ENCODE measurements at regions not wholly inside any gene's neighbourhood (a gene's known extent, or its start where the extent isn't known, plus 50 kb on each side); places are given as distances from the start of the nearest gene placed in this dataset.

GRCh38 chr10:77717336-77717735 is 79.7 kb upstream of the KCNMA1 start:
- H3K4me3 ChIP-seq, result no peak overlapping the region
- in situ Hi-C loops (cut with MboI; ENCODE audit: low sequenced_read_pairs), result no loop called here

DNA sequence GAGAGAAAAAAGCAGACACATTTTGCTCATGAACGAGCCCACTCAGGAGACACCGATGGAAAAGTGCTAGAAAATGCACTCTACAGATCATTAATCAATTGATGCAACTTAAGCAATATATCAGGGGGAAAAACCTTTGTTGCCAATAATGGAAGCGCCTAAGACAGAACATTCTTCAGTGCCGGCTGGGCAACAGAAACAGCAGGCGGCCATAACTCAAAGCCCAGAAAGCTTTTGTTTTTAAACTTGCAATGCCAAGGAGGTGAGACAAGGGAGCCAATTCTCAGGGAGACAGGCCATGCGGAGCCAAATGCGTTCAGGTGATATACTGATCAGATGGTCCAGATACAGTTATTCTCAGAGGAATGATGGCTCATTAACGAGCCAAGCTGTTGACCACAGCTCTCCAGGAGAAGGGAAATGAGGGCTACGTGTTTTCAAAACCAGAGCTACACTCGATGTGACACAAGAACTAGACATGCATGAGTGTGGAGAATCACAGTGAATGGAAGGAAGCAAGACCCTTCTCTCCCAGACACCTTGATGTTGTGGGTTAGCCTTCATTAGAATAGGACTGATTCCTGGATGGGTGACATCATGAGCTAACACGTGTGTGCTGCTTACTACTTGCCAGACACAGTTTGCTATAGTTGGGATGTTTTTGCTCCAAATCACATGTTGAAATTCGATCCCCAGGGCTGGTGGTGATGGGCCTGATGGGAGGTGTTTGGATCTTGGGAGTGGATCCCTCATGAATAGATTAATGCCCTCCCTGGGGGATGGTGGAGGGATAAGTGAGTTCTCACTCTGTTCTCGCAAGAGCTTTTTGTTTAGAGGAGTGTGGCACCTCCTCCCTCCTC is 79.1 kb upstream of the KCNMA1 start:
- Histone ChIP-seq H3K4me3 (no peak overlapping the region), H3K27me3 (ENCODE audit: low read depth) (peaks cover 8% of the 10 kb centered on the region; the same call in 1 of the 2 replicates), H3K36me3 (replicated peaks) (no peaks in the 10 kb centered on the region), H3K9me3 (no peaks in the 10 kb centered on the region), H3K4me1 (no peaks in the 10 kb centered on the region; the same call in 1 of the 2 replicates)
- in situ Hi-C loops (cut with MboI; ENCODE audit: low sequenced_read_pairs), result no loop called here
- no peak for DNase-seq (ENCODE audit: low spot score in 2 of 2)

More at GRCh38 chr10:77717336-77717735, 79.7 kb upstream of the KCNMA1 start:
- H3K27me3 ChIP-seq (ENCODE audit: low read depth), result peaks cover 8% of the 10 kb centered on the region; the same call in 1 of the 2 replicates
- no peaks in the 10 kb centered on the region for H3K9me3 ChIP-seq
- no peaks in the 10 kb centered on the region for H3K36me3 ChIP-seq (replicated peaks)
- H3K4me1 ChIP-seq, result no peaks in the 10 kb centered on the region; the same call in 1 of the 2 replicates
- no peak for DNase-seq (ENCODE audit: low spot score in 2 of 2)

DNA sequence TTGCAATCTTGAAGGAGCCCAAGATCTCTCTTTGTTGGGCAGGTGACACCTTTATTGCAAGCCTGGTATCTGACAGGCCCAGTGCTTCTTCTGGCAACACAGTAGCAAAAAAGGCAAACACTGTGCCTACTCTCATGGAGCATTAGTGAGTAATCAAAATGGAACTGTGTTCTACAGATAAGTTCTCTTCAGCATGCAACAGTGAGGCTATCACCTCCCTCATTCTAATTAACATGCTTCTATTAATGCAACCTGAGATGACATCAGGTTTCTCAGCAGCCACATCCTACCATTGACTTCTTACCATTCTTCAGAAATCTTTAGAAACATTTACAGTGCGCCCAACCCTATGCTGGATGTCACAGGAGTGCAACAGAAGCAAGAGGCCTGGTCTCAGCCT is 77.9 kb upstream of the KCNMA1 start:
- in situ Hi-C loops (cut with MboI; ENCODE audit: low sequenced_read_pairs), result no loop called here
- H3K27me3 ChIP-seq (ENCODE audit: low read depth), result peaks cover 8% of the 10 kb centered on the region; the same call in 1 of the 2 replicates
- no peak overlapping the region for H3K4me3 ChIP-seq
- no peak for DNase-seq (ENCODE audit: low spot score in 2 of 2)
- no peaks in the 10 kb centered on the region for H3K9me3 ChIP-seq
- H3K4me1 ChIP-seq, result no peaks in the 10 kb centered on the region
- no peaks in the 10 kb centered on the region for H3K36me3 ChIP-seq (replicated peaks)

- no peak overlapping the region for H3K4me3 ChIP-seq
- in situ Hi-C loops (cut with MboI; ENCODE audit: low sequenced_read_pairs), result no loop called here
- H3K4me1 ChIP-seq, result no peaks in the 10 kb centered on the region
- peaks cover 8% of the 10 kb centered on the region; the same call in 1 of the 2 replicates for H3K27me3 ChIP-seq (ENCODE audit: low read depth)
- H3K36me3 ChIP-seq (replicated peaks), result no peaks in the 10 kb centered on the region
- H3K9me3 ChIP-seq, result no peaks in the 10 kb centered on the region
- DNase-seq (ENCODE audit: low spot score in 2 of 2), result peak in 1 of 2 experiments; percentile 20
Measured at GRCh38 chr10:77715088-77715487, 77.5 kb upstream of the KCNMA1 start.

DNA sequence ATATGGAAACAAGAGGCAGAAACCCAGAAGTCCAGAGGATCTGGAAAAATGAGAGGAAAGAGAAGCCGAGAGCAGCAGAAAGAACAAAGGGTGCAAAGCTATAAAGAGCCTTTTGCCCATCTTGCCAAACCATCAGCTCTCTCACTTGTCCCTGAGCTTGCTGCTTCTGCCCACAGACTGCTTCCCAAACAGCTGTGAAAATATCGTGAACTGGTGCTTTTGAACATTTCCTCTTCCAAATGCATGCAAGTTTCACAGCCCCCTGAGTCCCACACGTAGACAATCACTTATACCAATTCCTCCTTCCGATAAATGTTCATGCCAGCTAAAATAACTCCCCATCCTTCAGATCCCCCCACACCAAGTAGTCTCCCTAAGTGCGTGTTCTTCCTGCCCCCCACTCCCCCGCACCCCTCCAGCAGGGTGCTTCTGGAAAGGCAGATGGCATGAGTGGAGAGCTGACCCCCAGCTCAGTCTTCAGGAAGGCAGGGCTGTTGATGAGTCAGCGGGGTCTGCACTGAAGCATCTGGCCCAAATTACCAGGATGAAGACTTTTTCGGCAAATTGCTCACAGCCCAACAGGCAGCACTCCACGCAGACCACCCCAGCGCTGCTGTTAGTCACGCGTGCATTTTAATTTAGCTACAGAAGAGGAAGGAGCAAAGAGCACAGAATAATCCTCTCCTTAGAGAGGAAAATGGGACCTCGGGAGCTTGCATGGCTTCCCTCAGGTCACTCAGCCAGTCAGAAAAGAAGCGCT is 76.1 kb upstream of the KCNMA1 start:
- Histone ChIP-seq H3K4me1 (no peaks in the 10 kb centered on the region), H3K36me3 (replicated peaks) (no peaks in the 10 kb centered on the region), H3K27me3 (ENCODE audit: low read depth) (peaks cover 8% of the 10 kb centered on the region; the same call in 1 of the 2 replicates), H3K9me3 (no peaks in the 10 kb centered on the region), H3K4me3 (no peak overlapping the region)
- in situ Hi-C loops (cut with MboI; ENCODE audit: low sequenced_read_pairs), result no loop called here
- no peak for DNase-seq (ENCODE audit: low spot score in 2 of 2)

DNA sequence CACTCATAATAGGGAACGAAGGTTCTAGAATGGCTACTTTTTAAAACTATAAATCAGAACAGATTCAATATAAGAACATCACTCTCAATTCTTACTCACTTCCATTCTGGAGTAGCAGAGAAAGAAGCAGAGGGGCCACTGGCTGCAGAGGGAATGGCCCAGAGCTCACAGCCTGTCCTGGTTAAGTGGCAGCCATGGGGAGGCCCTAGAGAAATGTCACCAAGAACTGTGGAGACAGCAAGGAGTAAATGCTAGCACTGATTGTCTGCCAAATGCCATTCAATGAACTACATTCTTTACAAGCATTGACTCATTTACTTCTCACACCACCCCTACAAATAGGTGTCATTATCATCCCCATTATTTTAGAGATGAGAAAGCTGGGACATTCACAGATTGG is 74.6 kb upstream of the KCNMA1 start:
- no peak overlapping the region for H3K4me3 ChIP-seq
- in situ Hi-C loops (cut with MboI; ENCODE audit: low sequenced_read_pairs), result no loop called here
- 0 out of 2 replicates have a peak, but pooled peaks cover 5% of the 10 kb centered on the region for H3K27me3 ChIP-seq (ENCODE audit: low read depth)
- no peaks in the 10 kb centered on the region for H3K36me3 ChIP-seq (replicated peaks)
- DNase-seq (ENCODE audit: low spot score in 2 of 2), result no peak
- no peaks in the 10 kb centered on the region for H3K4me1 ChIP-seq
- H3K9me3 ChIP-seq, result no peaks in the 10 kb centered on the region

- no peak overlapping the region for H3K4me3 ChIP-seq
- no peaks in the 10 kb centered on the region for H3K4me1 ChIP-seq
- H3K36me3 ChIP-seq (replicated peaks), result no peaks in the 10 kb centered on the region
- in situ Hi-C loops (cut with MboI; ENCODE audit: low sequenced_read_pairs), result no loop called here
- H3K9me3 ChIP-seq, result no peaks in the 10 kb centered on the region
- no peak for DNase-seq (ENCODE audit: low spot score in 2 of 2)
- peaks cover 8% of the 10 kb centered on the region; the same call in 1 of the 2 replicates for H3K27me3 ChIP-seq (ENCODE audit: low read depth)
Measured at GRCh38 chr10:77711683-77712049, 74.1 kb upstream of the KCNMA1 start.

- DNase-seq (ENCODE audit: low spot score in 2 of 2), result peak; percentile 45 to 86
- no peaks in the 10 kb centered on the region for H3K36me3 ChIP-seq (replicated peaks)
Measured at GRCh38 chr10:77710759-77711682, 73.4 kb upstream of the KCNMA1 start.

GRCh38 chr10:77710081-77710551 is 72.5 kb upstream of the KCNMA1 start:
- Histone ChIP-seq H3K9me3 (no peaks in the 10 kb centered on the region), H3K4me3 (no peak overlapping the region), H3K4me1 (no peaks in the 10 kb centered on the region), H3K36me3 (replicated peaks) (no peaks in the 10 kb centered on the region), H3K27me3 (ENCODE audit: low read depth) (peaks cover 8% of the 10 kb centered on the region; the same call in 1 of the 2 replicates)
- in situ Hi-C loops (cut with MboI; ENCODE audit: low sequenced_read_pairs), result no loop called here
- DNase-seq (ENCODE audit: low spot score in 2 of 2), result no peak

More at GRCh38 chr10:77710759-77711682, 73.4 kb upstream of the KCNMA1 start:
- Histone ChIP-seq H3K9me3 (no peaks in the 10 kb centered on the region), H3K27me3 (ENCODE audit: low read depth) (peaks cover 8% of the 10 kb centered on the region; the same call in 1 of the 2 replicates), H3K4me3 (no peak overlapping the region), H3K4me1 (no peaks in the 10 kb centered on the region)
- in situ Hi-C loops (cut with MboI; ENCODE audit: low sequenced_read_pairs), result no loop called here

GRCh38 chr10:77707570-77707969 is 70.0 kb upstream of the KCNMA1 start:
- in situ Hi-C loops (cut with MboI; ENCODE audit: low sequenced_read_pairs), result no loop called here

GRCh38 chr10:77702166-77702565 is 64.6 kb upstream of the KCNMA1 start:
- Histone ChIP-seq H3K4me1 (no peaks in the 10 kb centered on the region), H3K9me3 (no peaks in the 10 kb centered on the region), H3K4me3 (no peak overlapping the region), H3K27me3 (ENCODE audit: low read depth) (peaks cover 22% of the 10 kb centered on the region), H3K36me3 (replicated peaks) (no peaks in the 10 kb centered on the region)
- no peak for DNase-seq (ENCODE audit: low spot score in 2 of 2)
- in situ Hi-C loops (cut with MboI; ENCODE audit: low sequenced_read_pairs), result no loop called here

More at GRCh38 chr10:77707570-77707969, 70.0 kb upstream of the KCNMA1 start:
- Histone ChIP-seq H3K4me1 (no peaks in the 10 kb centered on the region), H3K4me3 (no peak overlapping the region), H3K9me3 (no peaks in the 10 kb centered on the region), H3K36me3 (replicated peaks) (no peaks in the 10 kb centered on the region), H3K27me3 (ENCODE audit: low read depth) (peaks cover 4% of the 10 kb centered on the region; the same call in 1 of the 2 replicates)
- no peak for DNase-seq (ENCODE audit: low spot score in 2 of 2)

DNA sequence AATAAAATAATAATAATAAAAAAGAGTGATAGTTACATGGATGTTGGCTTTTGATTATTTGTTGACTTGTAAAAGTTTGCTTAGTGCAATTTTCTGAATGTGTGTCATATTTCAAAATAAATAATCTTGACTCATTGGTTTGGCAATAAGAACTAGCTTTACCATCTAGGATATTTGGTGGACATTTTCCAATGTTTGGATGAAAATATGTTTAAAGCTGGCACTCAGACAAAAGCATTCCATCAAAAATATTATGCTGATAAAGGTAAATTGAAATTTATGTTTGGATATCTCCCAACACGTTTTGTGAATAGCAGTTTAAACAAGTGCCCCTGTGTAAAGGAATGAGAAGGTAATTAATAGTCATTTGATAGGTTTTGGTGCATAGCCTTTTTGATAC is 62.5 kb upstream of the KCNMA1 start:
- H3K4me3 ChIP-seq, result no peak overlapping the region
- H3K4me1 ChIP-seq, result no peaks in the 10 kb centered on the region
- DNase-seq (ENCODE audit: low spot score in 2 of 2), result no peak
- peaks cover 18% of the 10 kb centered on the region for H3K27me3 ChIP-seq (ENCODE audit: low read depth)
- no peaks in the 10 kb centered on the region for H3K9me3 ChIP-seq
- no peaks in the 10 kb centered on the region for H3K36me3 ChIP-seq (replicated peaks)
- in situ Hi-C loops (cut with MboI; ENCODE audit: low sequenced_read_pairs), result no loop called here

- no peak for DNase-seq (ENCODE audit: low spot score in 2 of 2)
Measured at GRCh38 chr10:77699080-77699645, 61.6 kb upstream of the KCNMA1 start.

More at GRCh38 chr10:77699080-77699645, 61.6 kb upstream of the KCNMA1 start:
- Histone ChIP-seq H3K9me3 (no peaks in the 10 kb centered on the region), H3K4me3 (no peak overlapping the region), H3K27me3 (ENCODE audit: low read depth) (peaks cover 18% of the 10 kb centered on the region), H3K4me1 (no peaks in the 10 kb centered on the region), H3K36me3 (replicated peaks) (no peaks in the 10 kb centered on the region)
- in situ Hi-C loops (cut with MboI; ENCODE audit: low sequenced_read_pairs), result no loop called here
